GM06990 (cell line): ENCODE measurements at regions not wholly inside any gene's neighbourhood (a gene's known extent, or its start where the extent isn't known, plus 50 kb on each side); places are given as distances from the start of the nearest gene placed in this dataset.

Experiments
- DNase-seq: peaks from one replicate; pipeline ENCODE4 v3.0.0-alpha.2; 2011; ENCODE audit not compliant: insufficient read length; ENCODE audit errors: extremely low read depth
- H3K27me3 ChIP-seq: replicated peaks from 2 replicates; pipeline ENCODE4 v1.6.0; 2011; ENCODE audit warnings: low read length; ENCODE audit not compliant: control insufficient read depth, insufficient read depth
- H3K36me3 ChIP-seq: 2 replicates; pipeline ENCODE4 v1.5.1; 2011; ENCODE audit warnings: low read length; ENCODE audit not compliant: control insufficient read depth, insufficient read depth
- H3K4me3 ChIP-seq: replicated peaks from 2 replicates; pipeline ENCODE4 v1.5.1; 2011; ENCODE audit warnings: low read depth, mild to moderate bottlenecking, control low read depth, low read length
- TF ChIP-seq, protein P1 (sequence below): IDR thresholded peaks from 2 replicates; pipeline ENCODE4 v1.5.1; 2011; ENCODE audit warnings: low read length, control low read depth, mild to moderate bottlenecking, inconsistent platforms; ENCODE audit not compliant: insufficient read depth, poor library complexity, severe bottlenecking

DNA sequence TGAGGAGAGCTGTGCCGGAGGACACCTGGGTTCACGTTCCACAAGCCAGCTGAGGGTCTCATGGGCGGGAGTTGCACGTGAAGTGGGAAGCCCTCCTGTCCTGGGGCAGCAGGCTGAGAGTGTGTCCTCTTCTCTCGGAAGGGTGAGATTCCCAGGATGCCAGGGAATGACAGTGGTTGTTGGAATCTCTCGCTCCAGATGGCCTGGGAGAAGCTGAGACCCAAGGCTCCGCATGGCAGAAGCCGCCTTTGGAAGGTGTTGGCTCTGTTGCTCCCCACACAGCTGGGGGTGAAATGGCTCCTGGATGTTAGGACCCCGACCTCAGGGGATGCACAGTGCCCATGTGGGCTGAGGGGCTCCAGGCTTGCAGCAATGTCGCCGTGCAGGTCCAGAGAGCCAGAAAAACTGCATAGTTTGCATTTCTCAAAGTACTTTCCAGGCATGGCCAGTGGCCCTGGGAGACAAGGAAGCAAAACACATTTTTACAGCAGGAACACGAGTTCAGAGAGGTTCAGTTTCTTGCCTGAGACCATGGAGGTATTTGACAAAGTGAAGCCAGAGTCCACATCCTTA is 153.4 kb downstream of the TMEM18 start:
- no peaks in the 10 kb centered on the region for H3K27me3 ChIP-seq
- no peaks in the 10 kb centered on the region for H3K36me3 ChIP-seq
- no peak overlapping the region for H3K4me3 ChIP-seq
- no peak for DNase-seq
- TF ChIP-seq, protein P1, sequence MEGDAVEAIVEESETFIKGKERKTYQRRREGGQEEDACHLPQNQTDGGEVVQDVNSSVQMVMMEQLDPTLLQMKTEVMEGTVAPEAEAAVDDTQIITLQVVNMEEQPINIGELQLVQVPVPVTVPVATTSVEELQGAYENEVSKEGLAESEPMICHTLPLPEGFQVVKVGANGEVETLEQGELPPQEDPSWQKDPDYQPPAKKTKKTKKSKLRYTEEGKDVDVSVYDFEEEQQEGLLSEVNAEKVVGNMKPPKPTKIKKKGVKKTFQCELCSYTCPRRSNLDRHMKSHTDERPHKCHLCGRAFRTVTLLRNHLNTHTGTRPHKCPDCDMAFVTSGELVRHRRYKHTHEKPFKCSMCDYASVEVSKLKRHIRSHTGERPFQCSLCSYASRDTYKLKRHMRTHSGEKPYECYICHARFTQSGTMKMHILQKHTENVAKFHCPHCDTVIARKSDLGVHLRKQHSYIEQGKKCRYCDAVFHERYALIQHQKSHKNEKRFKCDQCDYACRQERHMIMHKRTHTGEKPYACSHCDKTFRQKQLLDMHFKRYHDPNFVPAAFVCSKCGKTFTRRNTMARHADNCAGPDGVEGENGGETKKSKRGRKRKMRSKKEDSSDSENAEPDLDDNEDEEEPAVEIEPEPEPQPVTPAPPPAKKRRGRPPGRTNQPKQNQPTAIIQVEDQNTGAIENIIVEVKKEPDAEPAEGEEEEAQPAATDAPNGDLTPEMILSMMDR = no peak

DNA sequence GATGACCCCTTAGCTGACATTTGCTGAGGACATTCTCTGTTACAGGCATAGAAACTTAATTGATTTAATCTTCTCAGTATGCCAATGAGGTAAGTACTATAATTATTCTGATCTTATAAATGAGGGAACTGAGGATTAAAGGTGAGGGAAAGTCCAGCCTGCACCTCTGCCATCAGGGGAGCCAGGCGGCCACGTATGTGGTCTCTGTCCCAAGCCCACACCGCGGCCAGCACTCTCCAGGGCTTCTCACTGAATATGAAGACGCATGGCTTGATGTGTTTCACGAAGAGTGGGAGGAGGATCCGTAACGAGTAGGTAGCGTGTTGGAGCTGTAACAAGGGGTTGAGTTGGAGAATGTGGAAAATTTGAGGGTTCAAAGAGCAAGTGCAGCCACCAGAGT is 154.4 kb downstream of the TMEM18 start:
- H3K36me3 ChIP-seq = no peaks in the 10 kb centered on the region
- TF ChIP-seq, protein P1 = no peak
- no peak for DNase-seq
- no peak overlapping the region for H3K4me3 ChIP-seq
- H3K27me3 ChIP-seq = no peaks in the 10 kb centered on the region

DNA sequence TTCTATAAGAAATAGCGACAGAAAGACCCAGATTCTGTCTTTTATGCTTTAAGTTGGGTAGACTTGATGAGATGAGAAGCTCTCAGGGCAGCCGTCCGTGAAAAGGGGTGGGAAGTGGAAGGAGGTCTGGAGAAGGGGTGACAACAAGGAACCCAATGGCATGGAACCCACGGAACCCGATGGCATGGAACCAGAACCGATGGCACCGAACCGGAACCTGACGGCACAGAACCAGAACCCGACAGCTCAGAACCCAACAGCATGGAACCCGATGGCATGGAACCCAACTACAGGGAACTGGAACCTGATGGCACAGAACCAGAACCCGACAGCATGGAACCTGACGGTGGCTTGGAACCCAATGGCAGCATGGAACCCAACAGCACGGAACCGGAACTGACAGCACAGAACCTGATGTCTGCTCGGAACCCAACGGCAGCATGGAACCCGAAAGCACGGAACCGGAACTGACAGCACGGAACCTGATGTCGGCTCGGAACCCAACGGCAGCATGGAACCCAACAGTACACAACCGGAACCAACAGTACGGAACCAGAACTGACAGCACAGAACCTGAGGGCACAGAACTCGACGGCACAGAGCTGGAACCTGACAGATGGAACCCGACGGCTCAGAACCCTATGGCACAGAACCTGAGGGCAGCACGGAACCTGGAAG is 155.2 kb downstream of the TMEM18 start:
- Histone ChIP-seq H3K4me3 (no peak overlapping the region), H3K27me3 (no peaks in the 10 kb centered on the region), H3K36me3 (no peaks in the 10 kb centered on the region)
- TF ChIP-seq, protein P1 = no peak
- DNase-seq = no peak

DNA sequence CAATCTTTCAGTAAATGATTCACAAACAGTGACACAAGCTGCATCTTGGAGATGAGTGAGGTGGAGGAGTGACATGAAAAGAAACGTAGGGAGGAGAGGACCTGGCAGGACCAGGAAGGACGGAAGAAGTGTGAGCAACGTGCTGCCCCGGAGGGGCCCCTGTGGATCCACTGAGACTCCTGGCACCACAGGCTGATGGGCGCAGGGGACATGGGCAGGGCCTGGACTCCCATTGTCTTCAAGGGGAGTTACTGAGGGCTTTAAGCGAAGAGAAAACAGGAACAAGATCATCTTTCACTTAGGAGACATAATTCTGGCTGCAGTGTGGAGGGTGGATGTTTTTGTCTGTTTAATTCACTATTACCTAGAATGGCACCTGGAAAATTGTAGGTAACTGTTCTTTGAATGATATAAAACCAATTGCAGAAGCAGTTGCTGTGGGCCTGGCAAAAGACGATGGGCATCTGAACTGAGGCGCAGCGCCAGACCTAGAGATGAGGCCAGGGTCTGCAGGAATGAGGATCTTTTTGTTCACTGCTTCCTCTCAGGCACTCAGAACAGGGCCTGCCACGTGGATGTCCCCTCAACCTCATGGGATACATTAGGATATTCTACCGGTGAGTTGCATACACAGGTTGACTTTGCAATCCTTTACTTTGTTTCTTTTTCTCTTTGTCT is 156.4 kb downstream of the TMEM18 start:
- no peak for DNase-seq
- H3K4me3 ChIP-seq = no peak overlapping the region
- H3K36me3 ChIP-seq = no peaks in the 10 kb centered on the region
- H3K27me3 ChIP-seq = no peaks in the 10 kb centered on the region
- TF ChIP-seq, protein P1 = no peak

DNA sequence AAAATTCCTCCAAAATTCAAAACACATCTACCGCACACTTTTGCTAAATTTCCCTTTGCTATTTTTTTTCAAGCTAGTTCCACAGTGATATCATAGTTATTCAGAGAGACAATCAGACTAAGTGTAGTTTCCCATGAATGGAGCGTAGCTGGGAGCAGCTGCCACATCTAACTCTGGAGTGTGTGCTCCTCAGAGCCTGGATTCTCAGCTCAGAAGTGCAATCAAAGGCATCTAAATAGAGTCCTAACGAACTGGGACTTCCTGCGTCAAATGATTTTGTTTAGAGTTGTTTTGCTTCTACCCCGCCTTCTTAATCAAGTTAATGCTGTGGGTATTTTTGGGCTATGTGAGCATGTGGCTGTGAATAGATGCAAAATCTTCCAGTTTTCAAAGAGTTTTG is 160.3 kb downstream of the TMEM18 start:
- Histone ChIP-seq H3K4me3 (no peak overlapping the region), H3K27me3 (no peaks in the 10 kb centered on the region), H3K36me3 (no peaks in the 10 kb centered on the region)
- no peak for DNase-seq
- TF ChIP-seq, protein P1 = no peak

DNA sequence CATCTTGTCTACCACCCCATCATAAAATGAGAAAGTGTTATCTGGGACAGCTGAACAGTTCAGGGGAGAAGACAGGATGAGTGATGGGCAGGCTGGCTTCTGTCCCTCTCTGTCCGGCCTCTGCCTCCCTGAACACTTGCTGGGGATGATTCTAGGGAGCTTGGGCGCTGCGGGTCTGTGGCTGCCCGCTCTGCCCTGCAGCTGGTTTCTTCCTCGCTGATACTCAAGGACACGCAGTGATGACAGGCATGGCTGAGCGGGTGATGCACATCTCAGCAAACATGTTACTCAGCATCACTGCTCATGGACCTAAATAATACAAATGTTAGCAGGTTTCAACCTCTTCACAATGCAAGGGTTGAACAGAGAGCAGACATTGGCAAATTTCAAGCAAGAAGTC is 161.1 kb downstream of the TMEM18 start:
- Histone ChIP-seq H3K4me3 (no peak overlapping the region), H3K27me3 (no peaks in the 10 kb centered on the region), H3K36me3 (no peaks in the 10 kb centered on the region)
- no peak for DNase-seq
- TF ChIP-seq, protein P1 = no peak
